ENCODE measurements at regions not wholly inside any gene's neighbourhood (a gene's known extent, or its start where the extent isn't known, plus 50 kb on each side); places are given as distances from the start of the nearest gene placed in this dataset.
"Not testable (repeated sequence)": the region's sequence is repeated elsewhere in the genome, so short reads cannot be mapped to it uniquely, and the experiment has no call there.

- peak; percentile 2 for DNase-seq (ENCODE audit: low read depth)
Measured at GRCh38 chr1:194705123-194705854, 1518.9 kb upstream of the B3GALT2 start.

- no peak for DNase-seq (ENCODE audit: low read depth)
Measured at GRCh38 chr1:194698908-194699318, 1512.5 kb upstream of the B3GALT2 start.

- DNase-seq (ENCODE audit: low read depth): no peak
Measured at GRCh38 chr1:194693244-194693643, 1506.8 kb upstream of the B3GALT2 start.

GRCh38 chr1:194684636-194685035 is 1498.2 kb upstream of the B3GALT2 start:
- DNase-seq (ENCODE audit: low read depth): no peak

- DNase-seq (ENCODE audit: low read depth): peak; percentile 34
Measured at GRCh38 chr1:194658090-194658439, 1471.7 kb upstream of the B3GALT2 start.

- DNase-seq (ENCODE audit: low read depth): no peak
Measured at GRCh38 chr1:194654956-194655355, 1468.5 kb upstream of the B3GALT2 start.

- no peak for DNase-seq (ENCODE audit: low read depth)
Measured at GRCh38 chr1:194653385-194653784, 1467.0 kb upstream of the B3GALT2 start.

- DNase-seq (ENCODE audit: low read depth): no peak
Measured at GRCh38 chr1:194647118-194647517, 1460.7 kb upstream of the B3GALT2 start.

GRCh38 chr1:194644528-194644927 is 1458.1 kb upstream of the B3GALT2 start:
- no peak for DNase-seq (ENCODE audit: low read depth)

GRCh38 chr1:194640322-194640721 is 1453.9 kb upstream of the B3GALT2 start:
- no peak for DNase-seq (ENCODE audit: low read depth)

- DNase-seq (ENCODE audit: low read depth): no peak
Measured at GRCh38 chr1:194629011-194629410, 1442.6 kb upstream of the B3GALT2 start.

GRCh38 chr1:194624833-194625232 is 1438.4 kb upstream of the B3GALT2 start:
- no peak for DNase-seq (ENCODE audit: low read depth)

GRCh38 chr1:194618101-194618500 is 1431.7 kb upstream of the B3GALT2 start:
- no peak for DNase-seq (ENCODE audit: low read depth)

- DNase-seq (ENCODE audit: low read depth): not testable (repeated sequence)
Measured at GRCh38 chr1:194617272-194617671, 1430.9 kb upstream of the B3GALT2 start.

- DNase-seq (ENCODE audit: low read depth): no peak
Measured at GRCh38 chr1:194616835-194617234, 1430.4 kb upstream of the B3GALT2 start.

GRCh38 chr1:194602184-194602583 is 1415.8 kb upstream of the B3GALT2 start:
- no peak for DNase-seq (ENCODE audit: low read depth)

- no peak for DNase-seq (ENCODE audit: low read depth)
Measured at GRCh38 chr1:194600716-194601115, 1414.3 kb upstream of the B3GALT2 start.

GRCh38 chr1:194598098-194598497 is 1411.7 kb upstream of the B3GALT2 start:
- DNase-seq (ENCODE audit: low read depth): no peak

GRCh38 chr1:194586302-194586701 is 1399.9 kb upstream of the B3GALT2 start:
- no peak for DNase-seq (ENCODE audit: low read depth)

- DNase-seq (ENCODE audit: low read depth): no peak
Measured at GRCh38 chr1:194584052-194584451, 1397.6 kb upstream of the B3GALT2 start.

- DNase-seq (ENCODE audit: low read depth): no peak
Measured at GRCh38 chr1:194570476-194570875, 1384.1 kb upstream of the B3GALT2 start.

- no peak for DNase-seq (ENCODE audit: low read depth)
Measured at GRCh38 chr1:194568610-194569009, 1382.2 kb upstream of the B3GALT2 start.

- no peak for DNase-seq (ENCODE audit: low read depth)
Measured at GRCh38 chr1:194548071-194548470, 1361.7 kb upstream of the B3GALT2 start.

- no peak for DNase-seq (ENCODE audit: low read depth)
Measured at GRCh38 chr1:194544012-194544411, 1357.6 kb upstream of the B3GALT2 start.
